IMR-90 (cell line): ENCODE measurements at regions not wholly inside any gene's neighbourhood (a gene's known extent, or its start where the extent isn't known, plus 50 kb on each side); places are given as distances from the start of the nearest gene placed in this dataset.

Source experiments
- BHLHE40 ChIP-seq: fragments of 150-350 bp; IDR thresholded peaks from 2 replicates; pipeline ENCODE4 v1.6.1; 2016; ENCODE audit warnings: mild to moderate bottlenecking, low read depth, low read length
- CTCF ChIP-seq: conservative IDR thresholded peaks from 2 replicates; pipeline ENCODE4 v1.5.1; 2012; ENCODE audit warnings: mild to moderate bottlenecking, low read depth, low read length, improper control_type of control experiment
- POLR2A ChIP-seq: IDR thresholded peaks from 2 replicates; pipeline ENCODE4 v1.6.1; 2012; ENCODE audit warnings: mild to moderate bottlenecking, low read depth, low read length
- RAD21 ChIP-seq: IDR thresholded peaks from 2 replicates; pipeline ENCODE4 v1.6.1; 2012; ENCODE audit warnings: low read length, improper control_type of control experiment
- SMC3 ChIP-seq: fragments of 150-350 bp; IDR thresholded peaks from 2 replicates; pipeline ENCODE4 v1.6.1; 2016; ENCODE audit warnings: low read depth, mild to moderate bottlenecking, antibody characterized with exemption, low read length, moderate library complexity
- USF2 ChIP-seq: fragments of 150-350 bp; IDR thresholded peaks from 2 replicates; pipeline ENCODE4 v1.6.1; 2017; ENCODE audit warnings: mild to moderate bottlenecking, antibody characterized with exemption, low read length, low read depth

GRCh38 chr16:50428116-50428515, 59.3 kb upstream of the BRD7 start:
- TF ChIP-seq CTCF (no peak), POLR2A (no peak), USF2 (no peak), BHLHE40 (no peak), RAD21 (no peak), SMC3 (no peak)
